H9 (cell line): ENCODE measurements at regions not wholly inside any gene's neighbourhood (a gene's known extent, or its start where the extent isn't known, plus 50 kb on each side); places are given as distances from the start of the nearest gene placed in this dataset.

Experiments used
- DNase-seq: peaks from one replicate; pipeline ENCODE4 v3.0.0-alpha.2; 2017
- H2AFZ ChIP-seq: one replicate; pipeline ENCODE4 v1.6.1; 2013; ENCODE audit warnings: mild to moderate bottlenecking, low read length, control low read depth, moderate library complexity
- H2AK5ac ChIP-seq: 2 replicates; pipeline ENCODE4 v1.6.1; 2013; ENCODE audit warnings: low read length, control low read depth, mixed read lengths; ENCODE audit not compliant: insufficient read length
- H2BK120ac ChIP-seq: one replicate; pipeline ENCODE4 v1.6.1; 2013; ENCODE audit warnings: low read depth, mild to moderate bottlenecking, low read length, control low read depth, inconsistent platforms; ENCODE audit not compliant: poor library complexity, severe bottlenecking
- H2BK12ac ChIP-seq: 2 replicates; pipeline ENCODE4 v1.6.1; 2013; ENCODE audit warnings: low read length, control low read depth, mixed read lengths, low read depth; ENCODE audit not compliant: insufficient read length
- H2BK15ac ChIP-seq: 2 replicates; pipeline ENCODE4 v1.6.1; 2013; ENCODE audit warnings: low read depth, low read length, control low read depth
- H2BK20ac ChIP-seq: one replicate; pipeline ENCODE4 v1.6.1; 2013; ENCODE audit warnings: low read depth, mild to moderate bottlenecking, low read length, control low read depth, inconsistent platforms; ENCODE audit not compliant: poor library complexity, severe bottlenecking
- H2BK5ac ChIP-seq: 2 replicates; pipeline ENCODE4 v1.6.1; 2013; ENCODE audit warnings: low read length, control low read depth, mixed read lengths; ENCODE audit not compliant: insufficient read length
- H3K14ac ChIP-seq: 2 replicates; pipeline ENCODE4 v1.6.1; 2013; ENCODE audit warnings: low read length, control low read depth; ENCODE audit not compliant: insufficient read depth
- H3K18ac ChIP-seq: 2 replicates; pipeline ENCODE4 v1.6.1; 2013; ENCODE audit warnings: low read depth, mild to moderate bottlenecking, mixed read lengths, low read length, control low read depth; ENCODE audit not compliant: insufficient read length
- H3K23ac ChIP-seq: 2 replicates; pipeline ENCODE4 v1.6.1; 2013; ENCODE audit warnings: low read length, control low read depth, mixed read lengths, low read depth; ENCODE audit not compliant: insufficient read length
- H3K23me2 ChIP-seq: 2 replicates; pipeline ENCODE4 v1.6.1; 2013; ENCODE audit warnings: low read depth, mild to moderate bottlenecking, mixed read lengths, low read length, control low read depth; ENCODE audit not compliant: insufficient read length, poor library complexity, severe bottlenecking
- H3K27ac ChIP-seq: 2 replicates; pipeline ENCODE4 v1.5.1; 2013; ENCODE audit warnings: low read length, control low read depth, mixed read lengths, low read depth; ENCODE audit not compliant: insufficient read length
- H3K27me3 ChIP-seq: 2 replicates; pipeline ENCODE4 v1.6.1; 2013; ENCODE audit warnings: low read length, control low read depth, inconsistent platforms; ENCODE audit not compliant: insufficient read depth
- H3K4ac ChIP-seq: 2 replicates; pipeline ENCODE4 v1.6.1; 2013; ENCODE audit warnings: low read depth, mild to moderate bottlenecking, control low read depth, inconsistent platforms, low read length, moderate library complexity
- H3K4me1 ChIP-seq: 2 replicates; pipeline ENCODE4 v1.6.1; 2013; ENCODE audit warnings: low read length, control low read depth, inconsistent platforms; ENCODE audit not compliant: insufficient read depth
- H3K4me2 ChIP-seq: 2 replicates; pipeline ENCODE4 v1.6.1; 2013; ENCODE audit warnings: low read length, control low read depth, mixed read lengths; ENCODE audit not compliant: insufficient read length, insufficient read depth
- H3K56ac ChIP-seq: 2 replicates; pipeline ENCODE4 v1.6.1; 2013; ENCODE audit warnings: low read depth, mild to moderate bottlenecking, mixed read lengths, low read length, control low read depth; ENCODE audit not compliant: insufficient read length
- H3K79me1 ChIP-seq: 2 replicates; pipeline ENCODE4 v1.6.1; 2013; ENCODE audit warnings: low read depth, mild to moderate bottlenecking, moderate library complexity, low read length, control low read depth, inconsistent platforms; ENCODE audit not compliant: insufficient read depth, poor library complexity, severe bottlenecking
- H3K79me2 ChIP-seq: 2 replicates; pipeline ENCODE4 v1.6.1; 2013; ENCODE audit warnings: low read length, control low read depth, inconsistent platforms; ENCODE audit not compliant: insufficient read depth
- H3K9ac ChIP-seq: 2 replicates; pipeline ENCODE4 v1.6.1; 2013; ENCODE audit warnings: low read length, control low read depth, mixed read lengths; ENCODE audit not compliant: insufficient read length; ENCODE audit errors: extremely low read depth
- H3K9me3 ChIP-seq: one replicate; pipeline ENCODE4 v1.6.1; 2013; ENCODE audit warnings: low read depth, low read length, inconsistent platforms; ENCODE audit not compliant: control insufficient read depth
- H3T11ph ChIP-seq: one replicate; pipeline ENCODE4 v1.6.1; 2013; ENCODE audit warnings: mild to moderate bottlenecking, low read length, control low read depth, inconsistent platforms
- H4K20me1 ChIP-seq: one replicate; pipeline ENCODE4 v1.6.1; 2013; ENCODE audit not compliant: control insufficient read depth, insufficient read length, insufficient read depth
- H4K5ac ChIP-seq: 2 replicates; pipeline ENCODE4 v1.6.1; 2013; ENCODE audit warnings: low read depth, mild to moderate bottlenecking, mixed read lengths, low read length, control low read depth; ENCODE audit not compliant: insufficient read length
- H4K8ac ChIP-seq: replicated peaks from 2 replicates; pipeline ENCODE4 v1.6.1; 2013; ENCODE audit warnings: low read length, control low read depth, mixed read lengths, low read depth; ENCODE audit not compliant: insufficient read length
- H4K91ac ChIP-seq: 2 replicates; pipeline ENCODE4 v1.6.1; 2013; ENCODE audit warnings: low read depth, mild to moderate bottlenecking, moderate library complexity, mixed read lengths, low read length, control low read depth; ENCODE audit not compliant: insufficient read length
- H3K27ac Mint-ChIP-seq, 3 experiments: 2 replicates in 2 of 3; 3 replicates in 1 of 3; pipeline ENCODE4 v1.8.0; 2020 to 2021; ENCODE audit warnings: mixed read lengths in 3 of 3, mild to moderate bottlenecking in 1 of 3, moderate library complexity in 1 of 3
- H3K27me3 Mint-ChIP-seq: 2 replicates; pipeline ENCODE4 v1.8.0; 2021; ENCODE audit warnings: low read depth, mild to moderate bottlenecking, moderate library complexity, mixed read lengths
- H3K36me3 Mint-ChIP-seq, 3 experiments: 2 replicates in 2 of 3; 3 replicates in 1 of 3; pipeline ENCODE4 v1.8.0; 2020 to 2021; ENCODE audit warnings: low read depth in 3 of 3, mixed read lengths in 3 of 3; ENCODE audit not compliant: insufficient read depth in 1 of 3
- H3K4me1 Mint-ChIP-seq, 2 experiments: 2 replicates each; pipeline ENCODE4 v1.8.0; 2020; ENCODE audit warnings: mixed read lengths in 2 of 2
- H3K4me3 Mint-ChIP-seq, 2 experiments: 2 replicates in 1 of 2; 3 replicates in 1 of 2; pipeline ENCODE4 v1.8.0; 2020 to 2021; ENCODE audit warnings: mild to moderate bottlenecking in 2 of 2, mixed read lengths in 2 of 2, moderate library complexity in 1 of 2
- H3K9me3 Mint-ChIP-seq, 2 experiments: 2 replicates in 1 of 2; 3 replicates in 1 of 2; pipeline ENCODE4 v1.8.0; 2020; ENCODE audit warnings: mild to moderate bottlenecking in 2 of 2, mixed read lengths in 2 of 2, moderate library complexity in 1 of 2
- WGBS: extraction: QIAGEN DNeasy Blood & Tissue Kit; methylation state at CpG from one replicate; pipeline ENCODE4 v1.1.7; 2013; ENCODE audit warnings: missing lambda C conversion rate, low lambda C conversion rate, mixed read lengths; ENCODE audit not compliant: insufficient read length; ENCODE audit errors: extremely low coverage; 5-methylcytosine and 5-hydroxymethylcytosine counted together
- TF ChIP-seq, protein P1 (sequence below): fragments of 200-600 bp; sonication (generic); conservative IDR thresholded peaks from 3 replicates; pipeline ENCODE4 v1.8.0; 2021; ENCODE audit warnings: antibody characterized with exemption, mild to moderate bottlenecking

DNA sequence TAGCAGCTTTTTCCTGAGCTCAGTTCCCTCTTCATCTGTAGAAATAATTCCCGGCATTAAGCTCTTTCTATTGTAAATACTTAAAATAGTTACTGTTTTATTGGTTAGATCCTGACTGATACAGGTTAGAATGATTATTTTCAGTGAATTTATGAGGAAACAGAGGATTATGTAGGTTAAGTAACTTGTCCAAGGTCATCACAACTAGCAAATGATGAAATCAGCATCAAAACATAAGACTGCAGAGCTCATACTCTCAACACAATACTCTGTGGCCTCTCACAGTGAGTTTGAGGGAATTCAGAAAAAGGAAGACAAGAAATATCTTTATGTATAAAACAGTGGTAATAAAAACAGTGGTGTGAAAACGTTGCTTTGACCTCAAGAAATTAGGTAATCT lies 113.2 kb upstream of the DLX2 start:
- H3K27me3 Mint-ChIP-seq = no peaks in the 10 kb centered on the region
- H3K27ac Mint-ChIP-seq = no peak overlapping the region
- Histone ChIP-seq H3K79me2 (no peaks in the 10 kb centered on the region), H4K20me1 (no peaks in the 10 kb centered on the region), H2BK20ac (no peak overlapping the region), H2BK120ac (no peak overlapping the region), H2AFZ (no peak overlapping the region), H3K4me1 (0 out of 2 replicates have a peak, but pooled peaks cover 4% of the 10 kb centered on the region), H4K8ac (no peak overlapping the region), H2BK5ac (no peak overlapping the region), H4K91ac (no peak overlapping the region), H3T11ph (no peak overlapping the region), H3K4ac (no peak overlapping the region), H2BK15ac (no peak overlapping the region), H2AK5ac (no peak overlapping the region), H3K23ac (no peak overlapping the region), H3K9ac (no peak overlapping the region), H3K4me2 (no peak overlapping the region), H3K9me3 (no peaks in the 10 kb centered on the region), H3K27me3 (no peaks in the 10 kb centered on the region), H3K18ac (no peak overlapping the region), H4K5ac (no peak overlapping the region), H3K27ac (no peak overlapping the region), H3K56ac (no peak overlapping the region), H3K14ac (no peak overlapping the region), H3K79me1 (no peaks in the 10 kb centered on the region), H2BK12ac (no peak overlapping the region), H3K23me2 (no peaks in the 10 kb centered on the region)
- peaks cover 21 to 23% of the 10 kb centered on the region in 2 experiments for H3K4me1 Mint-ChIP-seq
- TF ChIP-seq, protein P1, sequence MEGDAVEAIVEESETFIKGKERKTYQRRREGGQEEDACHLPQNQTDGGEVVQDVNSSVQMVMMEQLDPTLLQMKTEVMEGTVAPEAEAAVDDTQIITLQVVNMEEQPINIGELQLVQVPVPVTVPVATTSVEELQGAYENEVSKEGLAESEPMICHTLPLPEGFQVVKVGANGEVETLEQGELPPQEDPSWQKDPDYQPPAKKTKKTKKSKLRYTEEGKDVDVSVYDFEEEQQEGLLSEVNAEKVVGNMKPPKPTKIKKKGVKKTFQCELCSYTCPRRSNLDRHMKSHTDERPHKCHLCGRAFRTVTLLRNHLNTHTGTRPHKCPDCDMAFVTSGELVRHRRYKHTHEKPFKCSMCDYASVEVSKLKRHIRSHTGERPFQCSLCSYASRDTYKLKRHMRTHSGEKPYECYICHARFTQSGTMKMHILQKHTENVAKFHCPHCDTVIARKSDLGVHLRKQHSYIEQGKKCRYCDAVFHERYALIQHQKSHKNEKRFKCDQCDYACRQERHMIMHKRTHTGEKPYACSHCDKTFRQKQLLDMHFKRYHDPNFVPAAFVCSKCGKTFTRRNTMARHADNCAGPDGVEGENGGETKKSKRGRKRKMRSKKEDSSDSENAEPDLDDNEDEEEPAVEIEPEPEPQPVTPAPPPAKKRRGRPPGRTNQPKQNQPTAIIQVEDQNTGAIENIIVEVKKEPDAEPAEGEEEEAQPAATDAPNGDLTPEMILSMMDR = no peak
- no peak for DNase-seq
- H3K4me3 Mint-ChIP-seq = no peak overlapping the region
- no CpG with 5 or more reads among the region's 2 CpGs for WGBS
- H3K36me3 Mint-ChIP-seq = no peaks in the 10 kb centered on the region; a peak in 1 of 7 replicates
- no peaks in the 10 kb centered on the region for H3K9me3 Mint-ChIP-seq
